ENCODE measurements at regions not wholly inside any gene's neighbourhood (a gene's known extent, or its start where the extent isn't known, plus 50 kb on each side); places are given as distances from the start of the nearest gene placed in this dataset.
A peak's percentile ranks its signal among the peaks of the same experiment; 100 is the strongest.

- Mint-ChIP-seq H3K27me3 (no peaks in the 10 kb centered on the region), H3K4me1 (no peaks in the 10 kb centered on the region), H3K4me3 (no peak overlapping the region), H3K36me3 (ENCODE audit: low read depth) (no peaks in the 10 kb centered on the region), H3K9me3 (no peaks in the 10 kb centered on the region), H3K27ac (no peak overlapping the region)
- ATAC-seq (no peak), DNase-seq (no peak)
Measured at GRCh38 chr16:74146643-74147042, 150.0 kb upstream of the PSMD7 start.

GRCh38 chr16:74143171-74143570 lies 153.4 kb upstream of the PSMD7 start:
- Mint-ChIP-seq H3K27ac (no peak overlapping the region), H3K27me3 (peaks cover 3% of the 10 kb centered on the region), H3K36me3 (ENCODE audit: low read depth) (no peaks in the 10 kb centered on the region), H3K9me3 (no peaks in the 10 kb centered on the region), H3K4me1 (no peaks in the 10 kb centered on the region), H3K4me3 (no peak overlapping the region)
- ATAC-seq = no peak
- DNase-seq = no peak

- no peaks in the 10 kb centered on the region for H3K36me3 Mint-ChIP-seq (ENCODE audit: low read depth)
- H3K27ac Mint-ChIP-seq = no peak overlapping the region
- no peaks in the 10 kb centered on the region for H3K9me3 Mint-ChIP-seq
- no peaks in the 10 kb centered on the region for H3K4me1 Mint-ChIP-seq
- ATAC-seq (no peak), DNase-seq (no peak)
- no peak overlapping the region for H3K4me3 Mint-ChIP-seq
- peaks cover 3% of the 10 kb centered on the region for H3K27me3 Mint-ChIP-seq
Measured at GRCh38 chr16:74141015-74141414, 155.6 kb upstream of the PSMD7 start.

GRCh38 chr16:74140557-74140956 lies 156.1 kb upstream of the PSMD7 start:
- Mint-ChIP-seq H3K4me3 (no peak overlapping the region), H3K36me3 (ENCODE audit: low read depth) (no peaks in the 10 kb centered on the region), H3K27me3 (peaks cover 3% of the 10 kb centered on the region), H3K27ac (no peak overlapping the region), H3K4me1 (no peaks in the 10 kb centered on the region), H3K9me3 (no peaks in the 10 kb centered on the region)
- DNase-seq (no peak), ATAC-seq (no peak)

GRCh38 chr16:74123826-74124225 lies 172.8 kb upstream of the PSMD7 start:
- Mint-ChIP-seq H3K4me1 (no peaks in the 10 kb centered on the region), H3K4me3 (no peak overlapping the region), H3K9me3 (peaks cover 10% of the 10 kb centered on the region), H3K27me3 (peaks cover 6% of the 10 kb centered on the region), H3K27ac (no peak overlapping the region), H3K36me3 (ENCODE audit: low read depth) (no peaks in the 10 kb centered on the region)
- DNase-seq (no peak), ATAC-seq (no peak)

- Mint-ChIP-seq H3K36me3 (ENCODE audit: low read depth) (no peaks in the 10 kb centered on the region), H3K27me3 (peaks cover 6% of the 10 kb centered on the region), H3K4me3 (no peak overlapping the region), H3K9me3 (peaks cover 10% of the 10 kb centered on the region), H3K4me1 (no peaks in the 10 kb centered on the region), H3K27ac (no peak overlapping the region)
- ATAC-seq (no peak), DNase-seq (no peak)
Measured at GRCh38 chr16:74123195-74123594, 173.4 kb upstream of the PSMD7 start.

GRCh38 chr16:74117798-74118197 lies 178.8 kb upstream of the PSMD7 start:
- no peaks in the 10 kb centered on the region for H3K4me1 Mint-ChIP-seq
- H3K4me3 Mint-ChIP-seq = no peak overlapping the region
- no peaks in the 10 kb centered on the region for H3K36me3 Mint-ChIP-seq (ENCODE audit: low read depth)
- ATAC-seq (no peak), DNase-seq (no peak)
- H3K9me3 Mint-ChIP-seq = no peaks in the 10 kb centered on the region
- peaks cover 2% of the 10 kb centered on the region for H3K27me3 Mint-ChIP-seq
- H3K27ac Mint-ChIP-seq = no peak overlapping the region

- Mint-ChIP-seq H3K9me3 (no peaks in the 10 kb centered on the region), H3K4me3 (no peak overlapping the region), H3K27me3 (peaks cover 4% of the 10 kb centered on the region), H3K36me3 (ENCODE audit: low read depth) (no peaks in the 10 kb centered on the region), H3K27ac (no peak overlapping the region), H3K4me1 (no peaks in the 10 kb centered on the region)
- no peak for ATAC-seq
- DNase-seq = no peak
Measured at GRCh38 chr16:74113545-74113944, 183.1 kb upstream of the PSMD7 start.

- peaks cover 2% of the 10 kb centered on the region for H3K27me3 Mint-ChIP-seq
- ATAC-seq (no peak), DNase-seq (no peak)
- H3K36me3 Mint-ChIP-seq (ENCODE audit: low read depth) = no peaks in the 10 kb centered on the region
- H3K27ac Mint-ChIP-seq = no peak overlapping the region
- H3K9me3 Mint-ChIP-seq = no peaks in the 10 kb centered on the region
- H3K4me1 Mint-ChIP-seq = peaks cover 8% of the 10 kb centered on the region
- H3K4me3 Mint-ChIP-seq = no peak overlapping the region
Measured at GRCh38 chr16:74111456-74111982, 185.1 kb upstream of the PSMD7 start.

- H3K27me3 Mint-ChIP-seq = peaks cover 2% of the 10 kb centered on the region
- H3K4me3 Mint-ChIP-seq = peak overlapping the region; percentile 12
- no peak overlapping the region for H3K27ac Mint-ChIP-seq
- ATAC-seq (peak; percentile 45), DNase-seq (peak; percentile 40)
- peaks cover 8% of the 10 kb centered on the region for H3K4me1 Mint-ChIP-seq
- no peaks in the 10 kb centered on the region for H3K36me3 Mint-ChIP-seq (ENCODE audit: low read depth)
- no peaks in the 10 kb centered on the region for H3K9me3 Mint-ChIP-seq
Measured at GRCh38 chr16:74107795-74108610, 188.6 kb upstream of the PSMD7 start.

- no peaks in the 10 kb centered on the region for H3K9me3 Mint-ChIP-seq
- H3K4me3 Mint-ChIP-seq = no peak overlapping the region
- ATAC-seq (no peak), DNase-seq (no peak)
- H3K36me3 Mint-ChIP-seq (ENCODE audit: low read depth) = no peaks in the 10 kb centered on the region
- H3K27ac Mint-ChIP-seq = no peak overlapping the region
- peaks cover 8% of the 10 kb centered on the region for H3K4me1 Mint-ChIP-seq
- no peaks in the 10 kb centered on the region for H3K27me3 Mint-ChIP-seq
Measured at GRCh38 chr16:74104022-74104421, 192.6 kb upstream of the PSMD7 start.

- H3K4me1 Mint-ChIP-seq = no peaks in the 10 kb centered on the region
- no peaks in the 10 kb centered on the region for H3K9me3 Mint-ChIP-seq
- no peak overlapping the region for H3K4me3 Mint-ChIP-seq
- no peaks in the 10 kb centered on the region for H3K36me3 Mint-ChIP-seq (ENCODE audit: low read depth)
- no peak for DNase-seq
- no peak for ATAC-seq
- H3K27me3 Mint-ChIP-seq = no peaks in the 10 kb centered on the region
- no peak overlapping the region for H3K27ac Mint-ChIP-seq
Measured at GRCh38 chr16:74101379-74102137, 195.1 kb upstream of the PSMD7 start.

- no peak overlapping the region for H3K4me3 Mint-ChIP-seq
- no peak for DNase-seq
- H3K36me3 Mint-ChIP-seq (ENCODE audit: low read depth) = no peaks in the 10 kb centered on the region
- H3K4me1 Mint-ChIP-seq = no peaks in the 10 kb centered on the region
- no peak for ATAC-seq
- H3K27ac Mint-ChIP-seq = no peak overlapping the region
- H3K9me3 Mint-ChIP-seq = no peaks in the 10 kb centered on the region
- H3K27me3 Mint-ChIP-seq = no peaks in the 10 kb centered on the region
Measured at GRCh38 chr16:74100395-74101326, 196.0 kb upstream of the PSMD7 start.

- no peak for ATAC-seq
- no peaks in the 10 kb centered on the region for H3K4me1 Mint-ChIP-seq
- H3K4me3 Mint-ChIP-seq = no peak overlapping the region
- no peak for DNase-seq
- no peak overlapping the region for H3K27ac Mint-ChIP-seq
- H3K27me3 Mint-ChIP-seq = no peaks in the 10 kb centered on the region
- no peaks in the 10 kb centered on the region for H3K9me3 Mint-ChIP-seq
- H3K36me3 Mint-ChIP-seq (ENCODE audit: low read depth) = no peaks in the 10 kb centered on the region
Measured at GRCh38 chr16:74099530-74099929, 197.1 kb upstream of the PSMD7 start.
